HFF-Myc (cell line): ENCODE measurements at regions not wholly inside any gene's neighbourhood (a gene's known extent, or its start where the extent isn't known, plus 50 kb on each side); places are given as distances from the start of the nearest gene placed in this dataset.
A peak's percentile ranks its signal among the peaks of the same experiment; 100 is the strongest.

Source experiments
- DNase-seq: peaks from one replicate; pipeline ENCODE4 v3.0.0-alpha.2; 2011; ENCODE audit warnings: low read depth; ENCODE audit errors: extremely low read depth
- H3K4me3 ChIP-seq: replicated peaks from 2 replicates; pipeline ENCODE4 v1.5.1; 2011; ENCODE audit warnings: low read depth, mild to moderate bottlenecking, control low read depth, low read length
- TF ChIP-seq, protein P1 (sequence below): IDR thresholded peaks from 2 replicates; pipeline ENCODE4 v1.5.1; 2012; ENCODE audit warnings: mild to moderate bottlenecking, low read depth, low read length, control low read depth; ENCODE audit errors: missing control alignments

DNA sequence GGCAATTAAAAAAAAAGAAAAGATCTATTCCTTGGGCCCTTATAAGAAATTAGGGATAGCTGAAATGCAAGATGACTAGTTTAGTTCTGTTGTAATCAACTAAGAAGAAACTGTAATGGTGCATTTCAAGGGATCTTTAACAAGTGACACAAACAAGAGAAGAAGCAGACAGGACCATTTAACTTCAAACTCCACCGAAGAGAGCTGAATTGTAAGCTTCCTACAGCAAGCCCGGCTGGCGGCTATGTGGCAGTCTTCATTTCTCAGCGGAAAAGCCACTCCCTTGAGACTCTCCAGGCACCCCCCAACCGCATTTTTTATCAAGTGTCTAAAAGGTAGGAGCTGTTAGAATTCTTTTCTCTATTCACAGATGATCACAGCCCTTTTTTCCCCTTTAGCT is 305.2 kb upstream of the ZNF507 start:
- no peak for DNase-seq
- no peak overlapping the region for H3K4me3 ChIP-seq
- TF ChIP-seq, protein P1, sequence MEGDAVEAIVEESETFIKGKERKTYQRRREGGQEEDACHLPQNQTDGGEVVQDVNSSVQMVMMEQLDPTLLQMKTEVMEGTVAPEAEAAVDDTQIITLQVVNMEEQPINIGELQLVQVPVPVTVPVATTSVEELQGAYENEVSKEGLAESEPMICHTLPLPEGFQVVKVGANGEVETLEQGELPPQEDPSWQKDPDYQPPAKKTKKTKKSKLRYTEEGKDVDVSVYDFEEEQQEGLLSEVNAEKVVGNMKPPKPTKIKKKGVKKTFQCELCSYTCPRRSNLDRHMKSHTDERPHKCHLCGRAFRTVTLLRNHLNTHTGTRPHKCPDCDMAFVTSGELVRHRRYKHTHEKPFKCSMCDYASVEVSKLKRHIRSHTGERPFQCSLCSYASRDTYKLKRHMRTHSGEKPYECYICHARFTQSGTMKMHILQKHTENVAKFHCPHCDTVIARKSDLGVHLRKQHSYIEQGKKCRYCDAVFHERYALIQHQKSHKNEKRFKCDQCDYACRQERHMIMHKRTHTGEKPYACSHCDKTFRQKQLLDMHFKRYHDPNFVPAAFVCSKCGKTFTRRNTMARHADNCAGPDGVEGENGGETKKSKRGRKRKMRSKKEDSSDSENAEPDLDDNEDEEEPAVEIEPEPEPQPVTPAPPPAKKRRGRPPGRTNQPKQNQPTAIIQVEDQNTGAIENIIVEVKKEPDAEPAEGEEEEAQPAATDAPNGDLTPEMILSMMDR, result no peak

DNA sequence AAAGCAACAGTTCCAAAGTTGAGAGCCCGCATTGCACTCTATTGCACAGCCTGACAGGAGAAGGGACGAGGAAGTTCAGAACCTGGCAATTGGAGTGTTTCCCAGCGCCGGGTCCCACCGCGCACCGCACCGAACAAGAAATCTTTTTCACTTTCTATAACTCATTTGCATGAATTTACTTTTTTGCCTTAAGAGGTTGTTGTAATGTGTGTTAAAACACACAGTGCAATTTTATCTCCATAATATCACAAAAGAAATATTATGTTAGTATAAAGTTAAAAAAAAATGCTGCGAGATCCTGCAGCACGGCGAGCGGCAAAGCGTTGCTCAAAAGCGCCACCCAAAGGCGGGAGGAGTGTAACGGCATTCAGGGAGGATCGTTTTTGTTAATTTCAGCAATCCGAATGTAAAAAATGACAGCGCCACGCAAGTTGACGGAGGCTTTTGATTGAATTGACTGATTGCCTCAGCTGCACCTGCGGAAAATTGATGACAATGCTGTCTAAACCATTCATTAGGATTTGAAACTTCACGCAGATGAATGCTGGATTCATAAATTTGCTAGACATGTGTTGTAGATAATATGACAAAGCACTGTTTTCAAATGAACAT is 303.6 kb upstream of the ZNF507 start:
- TF ChIP-seq, protein P1, result peak; percentile 43
- DNase-seq, result no peak
- H3K4me3 ChIP-seq, result no peak overlapping the region

DNA sequence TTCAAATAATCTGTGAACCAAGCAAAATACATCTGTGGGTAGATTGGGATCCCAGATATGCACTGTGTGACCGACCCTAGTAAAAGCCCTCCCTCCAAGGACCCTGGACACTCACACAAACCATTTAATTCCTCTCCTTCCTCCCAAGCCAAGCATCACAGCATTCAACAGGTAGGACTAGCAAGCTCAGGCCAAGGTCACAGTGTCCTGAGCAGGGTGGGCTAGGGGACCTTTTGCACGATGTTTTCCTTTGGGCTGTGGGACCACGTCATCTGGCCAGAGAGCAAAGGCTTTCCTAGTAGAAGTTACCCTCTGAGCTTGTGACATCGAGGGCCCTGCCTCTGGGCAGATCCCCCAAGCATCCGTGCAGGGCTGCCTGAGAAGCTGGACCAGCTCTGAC is 297.6 kb upstream of the ZNF507 start:
- H3K4me3 ChIP-seq, result no peak overlapping the region
- TF ChIP-seq, protein P1, result no peak
- no peak for DNase-seq

DNA sequence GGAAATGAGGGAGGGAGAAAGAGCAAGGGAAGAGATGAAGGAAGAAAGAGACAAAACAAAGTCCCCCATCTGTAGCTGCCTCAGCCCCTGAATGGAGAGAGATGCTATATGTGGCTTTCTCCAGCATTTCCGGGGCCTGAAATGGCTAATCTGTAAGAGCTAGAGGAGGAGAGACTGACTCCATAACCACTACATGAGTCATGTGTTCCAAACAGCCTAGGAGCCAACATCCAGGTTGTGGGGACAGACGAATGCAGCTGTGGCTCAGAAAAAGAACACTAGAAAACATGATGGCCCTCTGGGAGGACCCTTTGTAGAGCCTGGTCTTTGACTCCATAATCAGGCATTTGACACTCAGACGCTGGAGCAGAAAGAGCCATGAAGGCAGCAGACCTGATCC is 292.0 kb upstream of the ZNF507 start:
- no peak overlapping the region for H3K4me3 ChIP-seq
- DNase-seq, result no peak
- TF ChIP-seq, protein P1, result no peak

GRCh38 chr19:32053861-32054260 is 291.5 kb upstream of the ZNF507 start:
- DNase-seq, result no peak
- H3K4me3 ChIP-seq, result no peak overlapping the region
- TF ChIP-seq, protein P1, result no peak

- TF ChIP-seq, protein P1, result no peak
- H3K4me3 ChIP-seq, result no peak overlapping the region
- no peak for DNase-seq
These were observed 287.3 kb upstream of the ZNF507 start for GRCh38 chr19:32058131-32058530.

DNA sequence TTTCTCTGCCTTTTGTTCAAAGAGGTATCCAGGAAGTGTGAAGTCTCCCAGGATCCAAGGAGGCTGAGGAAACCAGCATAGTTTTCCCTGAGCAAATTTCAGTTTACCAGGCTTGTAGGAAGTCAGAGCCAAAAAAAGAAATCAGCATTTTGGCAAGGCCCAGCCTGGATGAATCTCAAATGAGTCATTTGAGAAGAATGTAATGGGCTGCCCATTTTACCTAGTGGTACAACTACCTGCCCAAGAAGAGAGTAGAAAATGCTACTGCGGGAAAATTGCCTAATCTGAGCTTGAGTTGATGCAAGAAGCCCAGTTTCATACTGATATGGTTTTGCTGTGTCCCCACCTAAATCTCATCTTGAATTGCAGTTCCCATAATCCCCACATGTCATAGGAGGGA is 284.1 kb upstream of the ZNF507 start:
- H3K4me3 ChIP-seq, result no peak overlapping the region
- TF ChIP-seq, protein P1, result no peak
- no peak for DNase-seq
